SK-N-MC (cell line): ENCODE measurements at regions not wholly inside any gene's neighbourhood (a gene's known extent, or its start where the extent isn't known, plus 50 kb on each side); places are given as distances from the start of the nearest gene placed in this dataset.

Experiments used
- EZH2 ChIP-seq: fragments of 200-600 bp; sonication (generic); IDR thresholded peaks from one replicate; pipeline ENCODE4 v1.6.1; 2017; ENCODE audit warnings: antibody characterized with exemption
- FOXP2 ChIP-seq: optimal IDR thresholded peaks from 2 replicates; pipeline ENCODE3; 2011; ENCODE audit warnings: mild to moderate bottlenecking, moderate library complexity; ENCODE audit not compliant: insufficient read depth; ENCODE audit errors: extremely low read length, control extremely low read depth
- POLR2AphosphoS5 ChIP-seq: IDR thresholded peaks from 2 replicates; pipeline ENCODE4 v1.6.1; 2012; ENCODE audit warnings: mild to moderate bottlenecking, low read depth, low read length, borderline replicate concordance

DNA sequence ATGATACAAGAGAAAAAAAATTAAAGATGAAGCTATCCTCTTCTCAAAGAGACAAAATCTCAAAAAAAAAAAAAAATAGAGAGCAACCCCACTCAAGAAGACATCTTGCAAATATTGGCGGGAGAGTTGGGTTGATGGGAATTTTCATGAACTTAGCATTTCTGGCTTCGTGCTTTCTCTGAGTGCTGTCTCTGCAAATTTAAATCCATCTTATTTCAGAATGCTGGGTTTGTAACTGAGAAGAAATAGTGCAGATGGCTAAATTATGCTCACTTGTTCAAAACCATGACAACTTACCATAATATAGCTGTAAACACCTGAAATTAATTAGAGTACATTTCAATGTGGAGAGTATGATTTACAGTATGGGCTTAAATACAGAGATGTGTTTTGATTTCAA lies 484.8 kb upstream of the CELF2 start:
- no peak for TF ChIP-seq POLR2AphosphoS5
- no peak for TF ChIP-seq EZH2
- TF ChIP-seq FOXP2: no peak
